ENCODE measurements at regions not wholly inside any gene's neighbourhood (a gene's known extent, or its start where the extent isn't known, plus 50 kb on each side); places are given as distances from the start of the nearest gene placed in this dataset.

GRCh38 chr9:85487872-85488271 lies 253.9 kb downstream of the AGTPBP1 start:
- no peaks in the 10 kb centered on the region for H3K36me3 ChIP-seq (replicated peaks in 1 of 2; ENCODE audit: control insufficient read depth in 1 of 2, insufficient read depth in 2 of 2, low read length in 2 of 2)
- intact Hi-C loops (cut with micrococcal nuclease) = no loop called here
- DNase-seq = no peak
- Mint-ChIP-seq H3K36me3 (no peaks in the 10 kb centered on the region), H3K27me3 (ENCODE audit: low read depth in 3 of 3) (peaks cover 2 to 10% (median 3%) of the 10 kb centered on the region in 3 donors), H3K4me1 (no peaks in the 10 kb centered on the region), H3K9me3 (peaks cover 0 to 1% (median 0%) of the 10 kb centered on the region in 7 donors), H3K27ac (no peak overlapping the region), H3K4me3 (no peak overlapping the region)
- no peak overlapping the region for H3K9ac ChIP-seq (ENCODE audit: insufficient read depth, low read length, poor library complexity, severe bottlenecking)
- 97% methylated on average over 5 of the region's 5 CpGs for WGBS (ENCODE audit: insufficient coverage)
- H3K4me1 ChIP-seq (ENCODE audit: control insufficient read depth in 1 of 2, insufficient read depth in 2 of 2, low read length in 2 of 2) = no peaks in the 10 kb centered on the region
- no peak overlapping the region for H3K27ac ChIP-seq (ENCODE audit: low read depth in 1 of 2, low read length in 2 of 2)
- no peak overlapping the region for H3K4me3 ChIP-seq (replicated peaks in 1 of 3; ENCODE audit: low read depth in 2 of 3, low read length in 3 of 3)
- no peaks in the 10 kb centered on the region for H4K20me1 ChIP-seq (ENCODE audit: insufficient read depth, low read length)
- no peaks in the 10 kb centered on the region for H3K9me3 ChIP-seq (replicated peaks in 1 of 2; ENCODE audit: control insufficient read depth in 1 of 2, insufficient read depth in 1 of 2, low read length in 2 of 2)
- H3K79me2 ChIP-seq (ENCODE audit: insufficient read depth, low read length) = no peaks in the 10 kb centered on the region
- TF ChIP-seq CTCF (IDR thresholded peaks at IDR 0.05) = no peak
- H3K4me2 ChIP-seq (replicated peaks; ENCODE audit: extremely low read depth, low read length, poor library complexity, severe bottlenecking) = no peak overlapping the region
- H3K27me3 ChIP-seq (ENCODE audit: control insufficient read depth in 2 of 2, insufficient read depth in 2 of 2, low read length in 2 of 2) = no peaks in the 10 kb centered on the region
- H2AFZ ChIP-seq (ENCODE audit: insufficient read depth, low read depth, low read length, poor library complexity, severe bottlenecking) = no peak overlapping the region

- no peak overlapping the region for H3K4me3 Mint-ChIP-seq
- 100% methylated on average over 1 of the region's 2 CpGs for WGBS (ENCODE audit: insufficient coverage)
- no peak for DNase-seq
- Histone ChIP-seq H3K4me1 (ENCODE audit: control insufficient read depth in 1 of 2, insufficient read depth in 2 of 2, low read length in 2 of 2) (no peaks in the 10 kb centered on the region), H3K9ac (ENCODE audit: insufficient read depth, low read length, poor library complexity, severe bottlenecking) (no peak overlapping the region), H3K27ac (ENCODE audit: low read depth in 1 of 2, low read length in 2 of 2) (no peak overlapping the region), H2AFZ (ENCODE audit: insufficient read depth, low read depth, low read length, poor library complexity, severe bottlenecking) (no peak overlapping the region), H3K27me3 (ENCODE audit: control insufficient read depth in 2 of 2, insufficient read depth in 2 of 2, low read length in 2 of 2) (no peaks in the 10 kb centered on the region), H3K79me2 (ENCODE audit: insufficient read depth, low read length) (no peaks in the 10 kb centered on the region), H3K36me3 (replicated peaks in 1 of 2; ENCODE audit: control insufficient read depth in 1 of 2, insufficient read depth in 2 of 2, low read length in 2 of 2) (no peaks in the 10 kb centered on the region), H4K20me1 (ENCODE audit: insufficient read depth, low read length) (no peaks in the 10 kb centered on the region), H3K9me3 (replicated peaks in 1 of 2; ENCODE audit: control insufficient read depth in 1 of 2, insufficient read depth in 1 of 2, low read length in 2 of 2) (no peaks in the 10 kb centered on the region), H3K4me3 (replicated peaks in 1 of 3; ENCODE audit: low read depth in 2 of 3, low read length in 3 of 3) (no peak overlapping the region), H3K4me2 (replicated peaks; ENCODE audit: extremely low read depth, low read length, poor library complexity, severe bottlenecking) (no peak overlapping the region)
- intact Hi-C loops (cut with micrococcal nuclease) = no loop called here
- peaks cover 0 to 4% (median 0%) of the 10 kb centered on the region in 7 donors for H3K9me3 Mint-ChIP-seq
- H3K36me3 Mint-ChIP-seq = no peaks in the 10 kb centered on the region
- H3K27me3 Mint-ChIP-seq (ENCODE audit: low read depth in 3 of 3) = peaks cover 6 to 10% (median 10%) of the 10 kb centered on the region in 3 donors
- no peak overlapping the region for H3K27ac Mint-ChIP-seq
- peaks cover 2% of the 10 kb centered on the region for H3K4me1 Mint-ChIP-seq
- no peak for TF ChIP-seq CTCF (IDR thresholded peaks at IDR 0.05)
These were observed 257.5 kb downstream of the AGTPBP1 start for GRCh38 chr9:85484235-85484634.

Data from CD14-positive monocyte (primary cell).